ENCODE measurements at regions not wholly inside any gene's neighbourhood (a gene's known extent, or its start where the extent isn't known, plus 50 kb on each side); places are given as distances from the start of the nearest gene placed in this dataset.

DNA sequence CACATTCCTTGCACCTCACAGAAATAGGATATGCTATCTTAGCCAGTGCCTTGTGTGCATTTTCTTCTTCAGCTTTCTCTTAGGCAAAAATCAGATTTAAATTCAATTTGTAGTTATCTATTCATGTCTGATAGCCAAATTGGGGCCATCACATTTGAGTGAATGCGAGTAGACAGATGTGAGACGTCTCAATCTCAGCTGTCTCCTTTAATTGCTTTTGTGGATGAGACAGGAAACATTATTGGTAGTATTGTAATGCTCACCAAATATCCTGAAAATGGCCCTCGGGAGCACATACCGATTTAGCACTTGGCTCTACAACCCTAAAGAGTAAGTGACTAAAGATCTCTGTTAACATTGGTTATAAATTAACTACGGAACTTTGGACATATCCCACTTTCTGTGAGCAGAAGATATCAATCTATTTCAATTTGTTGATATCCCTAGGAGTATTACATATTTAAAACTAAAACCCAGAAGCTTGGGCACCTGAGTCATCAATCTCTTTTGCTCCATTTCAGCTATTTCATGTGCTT, 1012.5 kb upstream of the TMEM132C start:
- TF ChIP-seq, protein P1, sequence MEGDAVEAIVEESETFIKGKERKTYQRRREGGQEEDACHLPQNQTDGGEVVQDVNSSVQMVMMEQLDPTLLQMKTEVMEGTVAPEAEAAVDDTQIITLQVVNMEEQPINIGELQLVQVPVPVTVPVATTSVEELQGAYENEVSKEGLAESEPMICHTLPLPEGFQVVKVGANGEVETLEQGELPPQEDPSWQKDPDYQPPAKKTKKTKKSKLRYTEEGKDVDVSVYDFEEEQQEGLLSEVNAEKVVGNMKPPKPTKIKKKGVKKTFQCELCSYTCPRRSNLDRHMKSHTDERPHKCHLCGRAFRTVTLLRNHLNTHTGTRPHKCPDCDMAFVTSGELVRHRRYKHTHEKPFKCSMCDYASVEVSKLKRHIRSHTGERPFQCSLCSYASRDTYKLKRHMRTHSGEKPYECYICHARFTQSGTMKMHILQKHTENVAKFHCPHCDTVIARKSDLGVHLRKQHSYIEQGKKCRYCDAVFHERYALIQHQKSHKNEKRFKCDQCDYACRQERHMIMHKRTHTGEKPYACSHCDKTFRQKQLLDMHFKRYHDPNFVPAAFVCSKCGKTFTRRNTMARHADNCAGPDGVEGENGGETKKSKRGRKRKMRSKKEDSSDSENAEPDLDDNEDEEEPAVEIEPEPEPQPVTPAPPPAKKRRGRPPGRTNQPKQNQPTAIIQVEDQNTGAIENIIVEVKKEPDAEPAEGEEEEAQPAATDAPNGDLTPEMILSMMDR (IDR thresholded peaks at IDR 0.05; ENCODE audit: insufficient read depth, low read length, missing control alignments): no peak
- ChIA-PET POLR2A (no interaction called here), CTCF (interaction anchor here (1.4 kb wide), 1 partner anchor 26 kb away, joined by 3 read pairs; no protein-coding TSS in a partner anchor)
- no peak for DNase-seq (ENCODE audit: low read depth, low spot score)
- no peak overlapping the region for H3K4me3 ChIP-seq (ENCODE audit: low read depth, low read length)

DNA sequence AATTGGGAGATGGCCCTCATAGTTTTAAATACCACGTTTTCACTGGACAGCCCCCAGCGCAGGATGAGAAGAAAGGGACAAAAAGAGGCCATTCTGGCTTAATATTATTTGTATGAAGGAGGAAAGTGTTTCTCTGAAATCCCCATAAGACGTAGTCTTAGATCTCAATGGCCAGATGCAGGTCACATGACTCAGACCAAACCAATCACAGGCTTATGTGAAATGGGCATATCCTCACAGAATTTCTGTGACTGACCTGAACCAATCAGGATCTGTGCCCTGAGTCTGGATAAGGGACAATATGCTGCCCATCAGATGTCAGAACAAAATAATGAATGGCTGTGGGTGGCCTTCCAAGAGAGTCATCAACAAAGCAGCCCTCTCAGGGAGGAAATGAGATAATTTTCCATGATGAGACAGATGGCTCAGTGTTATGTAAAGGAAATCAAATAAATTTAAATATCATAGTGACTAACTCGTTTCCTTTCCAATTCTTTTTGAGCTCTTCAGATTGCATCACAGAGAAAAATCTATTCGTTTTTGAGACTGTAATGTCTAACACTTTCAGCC, 1009.5 kb upstream of the TMEM132C start:
- ChIA-PET CTCF (interaction anchor here (1.0 kb wide), 1 partner anchor 124 kb away, joined by 3 read pairs; no protein-coding TSS in a partner anchor), POLR2A (no interaction called here)
- no peak for DNase-seq (ENCODE audit: low read depth, low spot score)
- H3K4me3 ChIP-seq (ENCODE audit: low read depth, low read length): no peak overlapping the region
- TF ChIP-seq, protein P1 (IDR thresholded peaks at IDR 0.05; ENCODE audit: insufficient read depth, low read length, missing control alignments): no peak

DNA sequence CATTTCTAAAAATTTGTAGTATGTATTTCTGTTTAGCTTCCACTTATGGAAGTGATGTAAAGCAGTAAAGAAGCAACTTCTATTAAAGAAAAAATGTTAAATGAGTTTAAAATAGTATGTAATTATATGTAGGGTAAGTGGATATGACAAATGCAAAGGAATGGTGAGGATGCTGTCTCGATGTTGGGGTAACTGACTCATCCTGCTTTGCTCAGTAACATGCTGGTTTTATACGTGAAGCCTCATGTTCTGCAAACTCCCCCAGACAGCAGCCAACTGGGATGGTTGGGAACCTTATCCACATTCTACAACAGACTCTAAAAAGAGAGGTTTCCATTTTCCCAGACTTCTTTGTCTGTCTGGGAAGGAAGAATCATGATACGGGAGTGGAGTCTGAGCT, 1006.4 kb upstream of the TMEM132C start:
- ChIA-PET CTCF (interaction anchor here (0.6 kb wide), 1 partner anchor 809 kb away, joined by 3 read pairs; no protein-coding TSS in a partner anchor), POLR2A (interaction anchor here (0.7 to 2.3 kb wide), 4 partner anchors 10 to 98 kb away, joined by 3 to 7 read pairs (median 4); no protein-coding TSS in a partner anchor)
- DNase-seq (ENCODE audit: low read depth, low spot score): peak; percentile 88

DNA sequence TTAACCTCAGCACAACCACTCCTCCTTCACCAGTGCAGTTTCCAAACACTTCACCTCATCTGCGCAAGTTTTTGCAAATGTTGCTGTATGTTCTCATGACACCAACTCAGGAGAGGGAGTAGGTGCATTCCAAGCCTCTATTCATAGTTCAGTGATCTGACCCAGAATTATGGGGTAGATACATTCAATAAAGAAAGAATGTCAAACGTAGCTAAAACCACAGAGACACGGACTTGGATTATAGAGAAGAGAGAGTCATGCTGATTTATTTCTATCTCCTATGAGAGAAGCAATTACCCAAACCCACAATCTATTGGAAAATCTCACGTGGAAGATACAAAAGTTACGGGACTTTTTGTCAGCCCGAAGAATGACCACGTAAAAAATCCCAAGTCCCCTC, 1006.0 kb upstream of the TMEM132C start:
- TF ChIP-seq, protein P1 (IDR thresholded peaks at IDR 0.05; ENCODE audit: insufficient read depth, low read length, missing control alignments): no peak
- no peak overlapping the region for H3K4me3 ChIP-seq (ENCODE audit: low read depth, low read length)
- POLR2A ChIA-PET: interaction anchor here (0.7 to 2.3 kb wide), 5 partner anchors 9 to 98 kb away, joined by 3 to 7 read pairs (median 4); no protein-coding TSS in a partner anchor
- CTCF ChIA-PET: interaction anchor here (0.6 to 1.4 kb wide), 2 partner anchors 20 to 808 kb away, joined by 3 read pairs; no protein-coding TSS in a partner anchor
- no peak for DNase-seq (ENCODE audit: low read depth, low spot score)

More for the DNA sequence above, 1006.4 kb upstream of the TMEM132C start:
- TF ChIP-seq, protein P1 (IDR thresholded peaks at IDR 0.05; ENCODE audit: insufficient read depth, low read length, missing control alignments): no peak
- H3K4me3 ChIP-seq (ENCODE audit: low read depth, low read length): no peak overlapping the region

DNA sequence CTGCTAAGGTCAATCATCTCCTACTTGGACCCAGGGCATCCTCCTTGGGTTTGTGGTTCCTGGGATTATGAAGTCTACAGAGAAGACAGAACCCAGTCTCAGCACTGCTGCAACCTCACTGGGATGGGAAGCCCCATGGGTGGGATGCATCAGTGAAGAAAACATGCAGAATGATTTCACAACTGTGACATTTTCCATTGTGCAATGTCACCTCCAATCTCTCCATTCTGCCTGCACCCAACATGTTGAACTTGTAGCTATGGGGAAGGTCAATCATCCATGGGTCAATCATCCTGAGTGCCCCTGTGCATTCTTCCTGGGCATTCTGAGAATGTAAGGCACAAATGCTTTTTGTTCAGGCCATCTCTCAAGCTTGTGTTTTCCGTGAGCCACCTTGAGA, 1004.4 kb upstream of the TMEM132C start:
- TF ChIP-seq, protein P1 (IDR thresholded peaks at IDR 0.05; ENCODE audit: insufficient read depth, low read length, missing control alignments): no peak
- no peak for DNase-seq (ENCODE audit: low read depth, low spot score)
- H3K4me3 ChIP-seq (ENCODE audit: low read depth, low read length): no peak overlapping the region
- ChIA-PET CTCF (interaction anchor here (0.6 to 2.6 kb wide), 4 partner anchors 18 to 155 kb away, joined by 3 to 7 read pairs (median 4); no protein-coding TSS in a partner anchor), POLR2A (no interaction called here)

DNA sequence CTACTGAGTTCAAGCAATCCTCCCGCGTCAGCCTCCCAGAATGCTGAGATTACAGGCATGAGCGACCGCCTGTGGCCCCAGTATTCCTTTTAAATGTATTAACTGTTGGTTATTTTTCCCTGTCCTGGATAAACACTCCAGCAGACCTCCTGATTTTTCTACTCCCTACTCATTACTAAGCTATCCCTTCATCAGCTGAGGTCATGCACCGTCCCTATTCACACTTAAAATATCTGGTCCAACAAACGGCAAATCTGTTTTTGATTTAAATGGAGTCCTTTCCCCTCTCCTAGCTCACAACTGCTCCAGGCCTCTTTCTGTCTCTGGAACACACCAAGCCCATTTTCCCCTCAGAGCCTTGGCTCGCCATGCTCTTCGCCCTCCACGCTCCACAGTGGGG, 1003.3 kb upstream of the TMEM132C start:
- TF ChIP-seq, protein P1 (IDR thresholded peaks at IDR 0.05; ENCODE audit: insufficient read depth, low read length, missing control alignments): no peak
- DNase-seq (ENCODE audit: low read depth, low spot score): no peak
- no peak overlapping the region for H3K4me3 ChIP-seq (ENCODE audit: low read depth, low read length)
- POLR2A ChIA-PET: no interaction called here
- CTCF ChIA-PET: interaction anchor here (1.1 to 2.6 kb wide), 3 partner anchors 17 to 155 kb away, joined by 3 to 7 read pairs (median 4); no protein-coding TSS in a partner anchor
